Right lobe of liver (tissue), 6 donors: ENCODE measurements at regions not wholly inside any gene's neighbourhood (a gene's known extent, or its start where the extent isn't known, plus 50 kb on each side); places are given as distances from the start of the nearest gene placed in this dataset.

Experiments used
- ATAC-seq, 4 donors: fragments of 200-7000 bp; cut with Tn5 transposase; one replicate each; pipeline ENCODE4 v1.9.1; 2020; ENCODE audit warnings: mild to moderate bottlenecking in 4 of 4, moderate library complexity in 4 of 4
- DNase-seq, 3 donors: peaks; one replicate each; pipeline ENCODE4 v3.0.0-alpha.2; 2020
- H3K27ac ChIP-seq, 3 donors: fragments of 200-600 bp; one replicate each; pipeline ENCODE4 v1.8.0; 2022
- H3K27me3 ChIP-seq, 2 donors: fragments of 200-600 bp; one replicate each; pipeline ENCODE4 v1.8.0; 2022
- H3K36me3 ChIP-seq, 4 donors: fragments of 200-600 bp; sonication (generic) in 1 of 4; one replicate each; pipeline versions ENCODE4 v1.5.1 to v1.8.0; 2017 to 2022; ENCODE audit warnings: control low read depth in 1 of 4
- H3K4me1 ChIP-seq, 4 donors: fragments of 200-600 bp; sonication (generic) in 1 of 4; one replicate each; pipeline versions ENCODE4 v1.5.1 to v1.8.0; 2017 to 2022; ENCODE audit warnings: control low read depth in 1 of 4
- H3K4me3 ChIP-seq, 3 donors: fragments of 200-600 bp; one replicate each; pipeline ENCODE4 v1.8.0; 2022
- H3K9me3 ChIP-seq, 4 donors: fragments of 200-600 bp; sonication (generic) in 1 of 4; one replicate each; pipeline versions ENCODE4 v1.5.1 to v1.8.0; 2017 to 2022; ENCODE audit warnings: control low read depth in 1 of 4
- CTCF ChIP-seq, 4 donors: fragments of 200-600 bp in 3 of 4; fragments of 450-650 bp in 1 of 4; IDR thresholded peaks; one replicate each; pipeline versions ENCODE4 v1.5.1 to v1.8.0; 2016 to 2022; ENCODE audit warnings: antibody characterized with exemption in 4 of 4, mild to moderate bottlenecking in 2 of 4
- POLR2A ChIP-seq: fragments of 450-650 bp; IDR thresholded peaks from one replicate; pipeline ENCODE4 v1.6.1; 2017; ENCODE audit warnings: antibody characterized with exemption, mild to moderate bottlenecking
- WGBS: methylation state at CpG from one replicate; pipeline ENCODE4 v1.1.6; 2018; ENCODE audit warnings: low coverage, low lambda C conversion rate; ENCODE audit not compliant: insufficient coverage; ENCODE audit errors: missing lambda C conversion rate; 5-methylcytosine and 5-hydroxymethylcytosine counted together
- intact Hi-C, 2 donors: fragments of 100-400 bp; cut with DNase I; formaldehyde crosslinking; loops; one replicate each; pipeline versions ENCODE4 v1.11.2 to v1.14.1; 2022
- donor health status: DM: no; HTN: yes; CAD: no.
- donor health status: DM: no; HTN: no; CAD: no.
- donor health status: DM: no; HTN: no; CAD: no.
- donor health status: DM: no; HTN: yes; CAD: no.
- donor health status: DM: no; HTN: yes; CAD: no.

GRCh38 chr1:69272684-69273083 is 295.0 kb upstream of the LRRC7 start:
- TF ChIP-seq CTCF (IDR thresholded peaks at IDR 0.05) (no peak), POLR2A (no peak)
- no peaks in the 10 kb centered on the region for H3K9me3 ChIP-seq
- no peak overlapping the region for H3K27ac ChIP-seq
- H3K27me3 ChIP-seq, result no peaks in the 10 kb centered on the region
- H3K36me3 ChIP-seq, result no peaks in the 10 kb centered on the region
- 69% methylated on average over 4 of the region's 4 CpGs for WGBS
- H3K4me1 ChIP-seq, result peaks cover 0 to 20% (median 10%) of the 10 kb centered on the region in 4 donors
- DNase-seq, result no peak
- ATAC-seq, result peak in 2 of 4 donors; percentile 12 to 50
- intact Hi-C loops, result no loop called here
- no peak overlapping the region for H3K4me3 ChIP-seq

DNA sequence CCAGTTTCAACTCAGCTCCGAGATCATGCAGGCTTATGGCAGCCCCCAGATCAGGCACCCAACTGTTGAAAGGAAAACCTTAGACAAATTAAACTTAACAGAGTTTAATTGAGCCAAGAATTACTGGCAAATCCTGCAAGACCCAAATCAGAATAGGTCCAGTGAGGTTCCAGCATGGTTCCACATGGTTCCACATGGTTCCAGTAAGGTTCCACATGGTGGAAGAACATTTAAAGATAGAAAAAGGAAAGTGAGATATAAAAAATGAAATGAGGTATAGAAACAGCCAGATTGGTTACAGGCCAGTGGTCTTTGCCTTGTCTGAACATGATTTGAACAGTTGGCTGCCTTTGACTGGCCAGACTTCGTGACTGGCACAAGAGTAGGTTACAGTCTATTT is 288.8 kb upstream of the LRRC7 start:
- H3K4me1 ChIP-seq, result no peaks in the 10 kb centered on the region
- no peaks in the 10 kb centered on the region for H3K27me3 ChIP-seq
- 71% methylated on average over 2 of the region's 2 CpGs for WGBS
- H3K9me3 ChIP-seq, result no peaks in the 10 kb centered on the region
- H3K4me3 ChIP-seq, result no peak overlapping the region
- no peak for ATAC-seq
- no peak for DNase-seq
- TF ChIP-seq POLR2A (no peak), CTCF (IDR thresholded peaks at IDR 0.05) (no peak)
- intact Hi-C loops, result no loop called here
- H3K36me3 ChIP-seq, result no peaks in the 10 kb centered on the region
- no peak overlapping the region for H3K27ac ChIP-seq

- 48% methylated on average over 1 of the region's 1 CpG for WGBS
- ATAC-seq (no peak), DNase-seq (no peak)
- no peaks in the 10 kb centered on the region for H3K4me1 ChIP-seq
- H3K27me3 ChIP-seq, result no peaks in the 10 kb centered on the region
- no peaks in the 10 kb centered on the region for H3K36me3 ChIP-seq
- H3K27ac ChIP-seq, result no peak overlapping the region
- intact Hi-C loops, result no loop called here
- no peaks in the 10 kb centered on the region for H3K9me3 ChIP-seq
- H3K4me3 ChIP-seq, result no peak overlapping the region
- TF ChIP-seq POLR2A, result no peak
- no peak for TF ChIP-seq CTCF (IDR thresholded peaks at IDR 0.05)
These were observed 284.2 kb upstream of the LRRC7 start for GRCh38 chr1:69283516-69283915.

GRCh38 chr1:69284508-69284907 is 283.2 kb upstream of the LRRC7 start:
- Histone ChIP-seq H3K36me3 (no peaks in the 10 kb centered on the region), H3K4me3 (no peak overlapping the region), H3K27ac (no peak overlapping the region), H3K27me3 (no peaks in the 10 kb centered on the region), H3K4me1 (no peaks in the 10 kb centered on the region), H3K9me3 (no peaks in the 10 kb centered on the region)
- DNase-seq (no peak), ATAC-seq (no peak)
- intact Hi-C loops, result no loop called here
- 94% methylated on average over 1 of the region's 1 CpG for WGBS
- TF ChIP-seq POLR2A (no peak), CTCF (IDR thresholded peaks at IDR 0.05) (no peak)

GRCh38 chr1:69288416-69288815 is 279.3 kb upstream of the LRRC7 start:
- no peaks in the 10 kb centered on the region for H3K27me3 ChIP-seq
- no peak overlapping the region for H3K27ac ChIP-seq
- H3K9me3 ChIP-seq, result no peaks in the 10 kb centered on the region
- H3K4me1 ChIP-seq, result no peaks in the 10 kb centered on the region
- ATAC-seq (no peak), DNase-seq (no peak)
- intact Hi-C loops, result no loop called here
- no peaks in the 10 kb centered on the region for H3K36me3 ChIP-seq
- no peak for TF ChIP-seq POLR2A
- TF ChIP-seq CTCF (IDR thresholded peaks at IDR 0.05), result no peak
- 73% methylated on average over 5 of the region's 5 CpGs for WGBS
- no peak overlapping the region for H3K4me3 ChIP-seq
